DOHH2 (cell line): ENCODE measurements at regions not wholly inside any gene's neighbourhood (a gene's known extent, or its start where the extent isn't known, plus 50 kb on each side); places are given as distances from the start of the nearest gene placed in this dataset.

Experiments
- H3F3A ChIP-seq: fragments of 200-600 bp; sonication (generic), shearing (Covaris generic); 2 replicates; pipeline ENCODE4 v1.6.0; 2016; ENCODE audit warnings: antibody characterized with exemption, mild to moderate bottlenecking; ENCODE audit not compliant: control insufficient read depth, insufficient read depth
- H3K27ac ChIP-seq: fragments of 200-600 bp; sonication (generic); 2 replicates; pipeline ENCODE4 v1.5.1; 2014; ENCODE audit warnings: low read depth, mild to moderate bottlenecking, low read length, moderate library complexity
- H3K27me3 ChIP-seq: fragments of 200-600 bp; sonication (generic); 2 replicates; pipeline ENCODE4 v1.6.1; 2014; ENCODE audit warnings: mild to moderate bottlenecking, low read length, mixed read lengths; ENCODE audit not compliant: control insufficient read depth
- H3K36me3 ChIP-seq: fragments of 200-600 bp; sonication (generic); 2 replicates; pipeline ENCODE4 v1.6.1; 2014; ENCODE audit warnings: mild to moderate bottlenecking, low read length, moderate library complexity, mixed read lengths; ENCODE audit not compliant: control insufficient read depth
- H3K4me1 ChIP-seq: fragments of 200-600 bp; sonication (generic); 2 replicates; pipeline ENCODE4 v1.6.1; 2014; ENCODE audit warnings: mild to moderate bottlenecking, low read length, mixed read lengths; ENCODE audit not compliant: control insufficient read depth
- H3K4me2 ChIP-seq: fragments of 200-600 bp; sonication (generic); 2 replicates; pipeline ENCODE4 v1.6.0; 2014; ENCODE audit warnings: mild to moderate bottlenecking, low read length, moderate library complexity
- H3K4me3 ChIP-seq: fragments of 200-600 bp; sonication (generic); 2 replicates; pipeline ENCODE4 v1.5.1; 2014; ENCODE audit warnings: mild to moderate bottlenecking, low read length, mixed read lengths
- H3K79me2 ChIP-seq: fragments of 200-600 bp; sonication (generic); 2 replicates; pipeline ENCODE4 v1.6.1; 2014; ENCODE audit warnings: mild to moderate bottlenecking, low read length, mixed read lengths; ENCODE audit not compliant: control insufficient read depth
- H3K9me2 ChIP-seq: fragments of 200-600 bp; sonication (generic); replicated peaks from 2 replicates; pipeline ENCODE4 v1.6.1; 2014; ENCODE audit warnings: mild to moderate bottlenecking, low read length, mixed read lengths; ENCODE audit not compliant: control insufficient read depth
- H3K9me3 ChIP-seq: fragments of 200-600 bp; sonication (generic); 2 replicates; pipeline ENCODE4 v1.6.1; 2014; ENCODE audit warnings: antibody characterized with exemption, low read length, mixed read lengths; ENCODE audit not compliant: control insufficient read depth, insufficient read depth
- H4K20me1 ChIP-seq: fragments of 200-600 bp; sonication (generic); 2 replicates; pipeline ENCODE4 v1.6.0; 2014; ENCODE audit warnings: low read depth, mild to moderate bottlenecking, antibody characterized with exemption, low read length, moderate library complexity; ENCODE audit not compliant: control insufficient read depth, insufficient read depth
- EZH2phosphoT487 ChIP-seq: fragments of 200-600 bp; sonication (generic); IDR thresholded peaks from 2 replicates; pipeline ENCODE4 v1.6.1; 2017; ENCODE audit warnings: borderline replicate concordance, mild to moderate bottlenecking, antibody characterized with exemption, low read length, moderate library complexity, mixed read lengths
- TF ChIP-seq, protein P1 (sequence below): fragments of 200-600 bp; sonication (generic); IDR thresholded peaks from one replicate; pipeline ENCODE4 v1.5.1; 2014; ENCODE audit warnings: antibody characterized with exemption, mild to moderate bottlenecking, low read depth, low read length; ENCODE audit not compliant: poor library complexity, severe bottlenecking

DNA sequence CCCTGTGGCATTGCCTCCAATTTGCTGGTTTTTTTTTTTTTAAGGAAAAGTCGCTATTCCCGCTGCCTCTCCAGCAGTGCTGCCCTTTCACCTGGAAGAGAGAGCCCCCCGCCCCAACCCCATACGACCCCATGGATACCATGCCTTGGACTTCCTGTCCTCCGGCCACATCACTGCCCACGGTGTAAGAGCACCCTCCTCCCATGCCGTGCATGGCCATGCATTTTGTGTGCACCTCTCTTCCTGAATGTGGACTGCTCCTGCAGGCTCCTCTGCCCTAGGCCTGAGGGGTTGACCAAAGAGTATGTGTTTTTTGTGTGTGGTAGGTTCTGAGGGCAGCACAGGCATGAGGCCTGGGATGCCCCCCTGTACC lies 65.6 kb upstream of the SPON1 start:
- Histone ChIP-seq H3K79me2 (no peaks in the 10 kb centered on the region), H3K4me2 (peak overlapping the region; percentile 53), H3K4me1 (peaks cover 41% of the 10 kb centered on the region), H3K27me3 (no peaks in the 10 kb centered on the region), H3F3A (no peaks in the 10 kb centered on the region), H4K20me1 (no peaks in the 10 kb centered on the region), H3K9me3 (no peaks in the 10 kb centered on the region), H3K36me3 (no peaks in the 10 kb centered on the region), H3K9me2 (no peaks in the 10 kb centered on the region), H3K4me3 (peak overlapping the region; percentile 35), H3K27ac (peak overlapping the region; percentile 47)
- TF ChIP-seq, protein P1, sequence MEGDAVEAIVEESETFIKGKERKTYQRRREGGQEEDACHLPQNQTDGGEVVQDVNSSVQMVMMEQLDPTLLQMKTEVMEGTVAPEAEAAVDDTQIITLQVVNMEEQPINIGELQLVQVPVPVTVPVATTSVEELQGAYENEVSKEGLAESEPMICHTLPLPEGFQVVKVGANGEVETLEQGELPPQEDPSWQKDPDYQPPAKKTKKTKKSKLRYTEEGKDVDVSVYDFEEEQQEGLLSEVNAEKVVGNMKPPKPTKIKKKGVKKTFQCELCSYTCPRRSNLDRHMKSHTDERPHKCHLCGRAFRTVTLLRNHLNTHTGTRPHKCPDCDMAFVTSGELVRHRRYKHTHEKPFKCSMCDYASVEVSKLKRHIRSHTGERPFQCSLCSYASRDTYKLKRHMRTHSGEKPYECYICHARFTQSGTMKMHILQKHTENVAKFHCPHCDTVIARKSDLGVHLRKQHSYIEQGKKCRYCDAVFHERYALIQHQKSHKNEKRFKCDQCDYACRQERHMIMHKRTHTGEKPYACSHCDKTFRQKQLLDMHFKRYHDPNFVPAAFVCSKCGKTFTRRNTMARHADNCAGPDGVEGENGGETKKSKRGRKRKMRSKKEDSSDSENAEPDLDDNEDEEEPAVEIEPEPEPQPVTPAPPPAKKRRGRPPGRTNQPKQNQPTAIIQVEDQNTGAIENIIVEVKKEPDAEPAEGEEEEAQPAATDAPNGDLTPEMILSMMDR = no peak
- TF ChIP-seq EZH2phosphoT487 = no peak

GRCh38 chr11:13897646-13898276 lies 64.8 kb upstream of the SPON1 start:
- peak overlapping the region; percentile 53 for H3K4me2 ChIP-seq
- H3K9me3 ChIP-seq = no peaks in the 10 kb centered on the region
- no peaks in the 10 kb centered on the region for H3F3A ChIP-seq
- TF ChIP-seq, protein P1 = no peak
- no peak for TF ChIP-seq EZH2phosphoT487
- peaks cover 39% of the 10 kb centered on the region for H3K4me1 ChIP-seq
- no peaks in the 10 kb centered on the region for H3K27me3 ChIP-seq
- peak overlapping the region; percentile 47 for H3K27ac ChIP-seq
- H4K20me1 ChIP-seq = no peaks in the 10 kb centered on the region
- no peaks in the 10 kb centered on the region for H3K9me2 ChIP-seq
- no peaks in the 10 kb centered on the region for H3K79me2 ChIP-seq
- no peaks in the 10 kb centered on the region for H3K36me3 ChIP-seq
- peak overlapping the region; percentile 35 for H3K4me3 ChIP-seq

DNA sequence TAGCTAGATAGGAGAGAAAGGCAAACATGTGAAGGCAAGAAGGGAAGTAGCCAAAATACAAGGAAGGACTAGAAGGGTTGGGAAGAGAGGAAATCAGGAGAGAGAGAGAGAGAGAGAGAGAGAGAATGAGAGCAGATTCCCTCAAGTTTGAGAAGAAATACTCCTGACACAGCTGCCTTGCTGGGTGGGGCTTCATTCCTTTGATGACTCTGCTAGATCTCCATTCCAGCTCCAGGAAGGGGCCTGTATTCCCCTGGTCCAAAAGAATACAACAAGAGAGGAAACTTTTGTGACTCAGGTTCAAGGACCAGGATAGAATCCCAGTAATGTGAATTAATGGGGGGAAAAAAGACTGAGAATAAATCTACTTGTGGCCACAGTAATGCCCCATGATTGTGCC lies 62.9 kb upstream of the SPON1 start:
- H3K79me2 ChIP-seq = no peaks in the 10 kb centered on the region
- H3K27me3 ChIP-seq = no peaks in the 10 kb centered on the region
- H3K4me1 ChIP-seq = peaks cover 39% of the 10 kb centered on the region
- H3K4me3 ChIP-seq = no peak overlapping the region
- H3K9me2 ChIP-seq = no peaks in the 10 kb centered on the region
- no peak overlapping the region for H3K4me2 ChIP-seq
- no peaks in the 10 kb centered on the region for H4K20me1 ChIP-seq
- H3K36me3 ChIP-seq = no peaks in the 10 kb centered on the region
- TF ChIP-seq, protein P1 = no peak
- no peak for TF ChIP-seq EZH2phosphoT487
- H3F3A ChIP-seq = no peaks in the 10 kb centered on the region
- no peaks in the 10 kb centered on the region for H3K9me3 ChIP-seq
- H3K27ac ChIP-seq = no peak overlapping the region
